ENCODE measurements at regions not wholly inside any gene's neighbourhood (a gene's known extent, or its start where the extent isn't known, plus 50 kb on each side); places are given as distances from the start of the nearest gene placed in this dataset.

- no peaks in the 10 kb centered on the region for H3K36me3 ChIP-seq (ENCODE audit: control insufficient read depth in 1 of 2, insufficient read depth in 2 of 2, low read length in 1 of 2)
- ATAC-seq (ENCODE audit: low FRiP score) (no peak), DNase-seq (no peak)
- no peaks in the 10 kb centered on the region for H3K9me3 ChIP-seq (ENCODE audit: control insufficient read depth, low read length)
- intact Hi-C loops (cut with DNase I): no loop called here
- H3K27ac ChIP-seq (ENCODE audit: low read depth in 1 of 2, low read length in 2 of 2): no peak overlapping the region
- no peak overlapping the region for H3K4me3 ChIP-seq (ENCODE audit: low read length in 2 of 2)
- no peaks in the 10 kb centered on the region for H3K27me3 ChIP-seq (ENCODE audit: control insufficient read depth in 1 of 2, insufficient read depth in 2 of 2, low read length in 1 of 2)
- no peaks in the 10 kb centered on the region for H3K4me1 ChIP-seq (ENCODE audit: control insufficient read depth in 1 of 2, insufficient read depth in 2 of 2, low read length in 2 of 2)
Measured at GRCh38 chr12:88251798-88252197, 109.7 kb downstream of the TMTC3 start.

GRCh38 chr12:88253371-88253978, 111.4 kb downstream of the TMTC3 start:
- no peaks in the 10 kb centered on the region for H3K9me3 ChIP-seq (ENCODE audit: control insufficient read depth, low read length)
- intact Hi-C loops (cut with DNase I): no loop called here
- no peak for DNase-seq
- H3K4me1 ChIP-seq (ENCODE audit: control insufficient read depth in 1 of 2, insufficient read depth in 2 of 2, low read length in 2 of 2): no peaks in the 10 kb centered on the region
- ATAC-seq (ENCODE audit: low FRiP score): no peak
- no peaks in the 10 kb centered on the region for H3K27me3 ChIP-seq (ENCODE audit: control insufficient read depth in 1 of 2, insufficient read depth in 2 of 2, low read length in 1 of 2)
- H3K4me3 ChIP-seq (ENCODE audit: low read length in 2 of 2): no peak overlapping the region
- no peaks in the 10 kb centered on the region for H3K36me3 ChIP-seq (ENCODE audit: control insufficient read depth in 1 of 2, insufficient read depth in 2 of 2, low read length in 1 of 2)
- no peak overlapping the region for H3K27ac ChIP-seq (ENCODE audit: low read depth in 1 of 2, low read length in 2 of 2)

GRCh38 chr12:88255224-88255623, 113.1 kb downstream of the TMTC3 start:
- 82 to 83% methylated on average over 2 of the region's 2 CpGs for whole genome bisulfite sequencing, 2 donors
- Histone ChIP-seq H3K27ac (ENCODE audit: low read depth in 1 of 2, low read length in 2 of 2) (no peak overlapping the region), H3K36me3 (ENCODE audit: control insufficient read depth in 1 of 2, insufficient read depth in 2 of 2, low read length in 1 of 2) (no peaks in the 10 kb centered on the region), H3K4me1 (ENCODE audit: control insufficient read depth in 1 of 2, insufficient read depth in 2 of 2, low read length in 2 of 2) (no peaks in the 10 kb centered on the region), H3K27me3 (ENCODE audit: control insufficient read depth in 1 of 2, insufficient read depth in 2 of 2, low read length in 1 of 2) (no peaks in the 10 kb centered on the region), H3K9me3 (ENCODE audit: control insufficient read depth, low read length) (no peaks in the 10 kb centered on the region), H3K4me3 (ENCODE audit: low read length in 2 of 2) (no peak overlapping the region)
- intact Hi-C loops (cut with DNase I): no loop called here
- no peak for DNase-seq
- no peak for ATAC-seq (ENCODE audit: low FRiP score)

- ATAC-seq (ENCODE audit: low FRiP score) (no peak), DNase-seq (no peak)
- H3K36me3 ChIP-seq (ENCODE audit: control insufficient read depth in 1 of 2, insufficient read depth in 2 of 2, low read length in 1 of 2): no peaks in the 10 kb centered on the region
- H3K4me1 ChIP-seq (ENCODE audit: control insufficient read depth in 1 of 2, insufficient read depth in 2 of 2, low read length in 2 of 2): no peaks in the 10 kb centered on the region
- intact Hi-C loops (cut with DNase I): no loop called here
- no peaks in the 10 kb centered on the region for H3K27me3 ChIP-seq (ENCODE audit: control insufficient read depth in 1 of 2, insufficient read depth in 2 of 2, low read length in 1 of 2)
- H3K4me3 ChIP-seq (ENCODE audit: low read length in 2 of 2): no peak overlapping the region
- no peak overlapping the region for H3K27ac ChIP-seq (ENCODE audit: low read depth in 1 of 2, low read length in 2 of 2)
- H3K9me3 ChIP-seq (ENCODE audit: control insufficient read depth, low read length): no peaks in the 10 kb centered on the region
Measured at GRCh38 chr12:88255847-88256246, 113.7 kb downstream of the TMTC3 start.

GRCh38 chr12:88258396-88258795, 116.3 kb downstream of the TMTC3 start:
- Histone ChIP-seq H3K4me1 (ENCODE audit: control insufficient read depth in 1 of 2, insufficient read depth in 2 of 2, low read length in 2 of 2) (no peaks in the 10 kb centered on the region), H3K27ac (ENCODE audit: low read depth in 1 of 2, low read length in 2 of 2) (no peak overlapping the region), H3K4me3 (ENCODE audit: low read length in 2 of 2) (no peak overlapping the region), H3K36me3 (ENCODE audit: control insufficient read depth in 1 of 2, insufficient read depth in 2 of 2, low read length in 1 of 2) (no peaks in the 10 kb centered on the region), H3K9me3 (ENCODE audit: control insufficient read depth, low read length) (no peaks in the 10 kb centered on the region), H3K27me3 (ENCODE audit: control insufficient read depth in 1 of 2, insufficient read depth in 2 of 2, low read length in 1 of 2) (no peaks in the 10 kb centered on the region)
- intact Hi-C loops (cut with DNase I): no loop called here
- DNase-seq (no peak), ATAC-seq (ENCODE audit: low FRiP score) (no peak)
- WGBS, 2 donors: 92 to 96% methylated on average over 2 of the region's 2 CpGs

GRCh38 chr12:88266806-88267360, 124.8 kb downstream of the TMTC3 start:
- Histone ChIP-seq H3K4me3 (ENCODE audit: low read length in 2 of 2) (no peak overlapping the region), H3K27me3 (ENCODE audit: control insufficient read depth in 1 of 2, insufficient read depth in 2 of 2, low read length in 1 of 2) (peaks cover 0 to 1% of the 10 kb centered on the region in 2 donors), H3K9me3 (ENCODE audit: control insufficient read depth, low read length) (no peaks in the 10 kb centered on the region), H3K36me3 (ENCODE audit: control insufficient read depth in 1 of 2, insufficient read depth in 2 of 2, low read length in 1 of 2) (no peaks in the 10 kb centered on the region), H3K4me1 (ENCODE audit: control insufficient read depth in 1 of 2, insufficient read depth in 2 of 2, low read length in 2 of 2) (no peaks in the 10 kb centered on the region), H3K27ac (ENCODE audit: low read depth in 1 of 2, low read length in 2 of 2) (no peak overlapping the region)
- no peak for DNase-seq
- no peak for ATAC-seq (ENCODE audit: low FRiP score)
- intact Hi-C loops (cut with DNase I): no loop called here
- 78 to 83% methylated on average over 2 of the region's 2 CpGs for WGBS, 2 donors

GRCh38 chr12:88267630-88268029, 125.5 kb downstream of the TMTC3 start:
- intact Hi-C loops (cut with DNase I): no loop called here
- Histone ChIP-seq H3K36me3 (ENCODE audit: control insufficient read depth in 1 of 2, insufficient read depth in 2 of 2, low read length in 1 of 2) (no peaks in the 10 kb centered on the region), H3K27me3 (ENCODE audit: control insufficient read depth in 1 of 2, insufficient read depth in 2 of 2, low read length in 1 of 2) (peaks cover 0 to 1% of the 10 kb centered on the region in 2 donors), H3K4me1 (ENCODE audit: control insufficient read depth in 1 of 2, insufficient read depth in 2 of 2, low read length in 2 of 2) (no peaks in the 10 kb centered on the region), H3K9me3 (ENCODE audit: control insufficient read depth, low read length) (peaks cover 2% of the 10 kb centered on the region), H3K4me3 (ENCODE audit: low read length in 2 of 2) (no peak overlapping the region), H3K27ac (ENCODE audit: low read depth in 1 of 2, low read length in 2 of 2) (no peak overlapping the region)
- WGBS, 2 donors: 55 to 62% methylated on average over 2 of the region's 2 CpGs
- ATAC-seq (ENCODE audit: low FRiP score) (no peak), DNase-seq (no peak)

- no peak overlapping the region for H3K4me3 ChIP-seq (ENCODE audit: low read length in 2 of 2)
- WGBS, 2 donors: 85 to 90% methylated on average over 4 of the region's 4 CpGs
- ATAC-seq (ENCODE audit: low FRiP score): no peak
Measured at GRCh38 chr12:88272456-88272855, 130.3 kb downstream of the TMTC3 start.

GRCh38 chr12:88273450-88273849, 131.3 kb downstream of the TMTC3 start:
- intact Hi-C loops (cut with DNase I): no loop called here
- H3K27me3 ChIP-seq (ENCODE audit: control insufficient read depth in 1 of 2, insufficient read depth in 2 of 2, low read length in 1 of 2): peaks cover 0 to 1% of the 10 kb centered on the region in 2 donors
- DNase-seq: no peak
- H3K9me3 ChIP-seq (ENCODE audit: control insufficient read depth, low read length): peaks cover 4% of the 10 kb centered on the region
- no peaks in the 10 kb centered on the region for H3K4me1 ChIP-seq (ENCODE audit: control insufficient read depth in 1 of 2, insufficient read depth in 2 of 2, low read length in 2 of 2)
- H3K4me3 ChIP-seq (ENCODE audit: low read length in 2 of 2): no peak overlapping the region
- 75 to 81% methylated on average over 2 of the region's 2 CpGs for whole genome bisulfite sequencing, 2 donors
- no peak overlapping the region for H3K27ac ChIP-seq (ENCODE audit: low read depth in 1 of 2, low read length in 2 of 2)
- ATAC-seq (ENCODE audit: low FRiP score): no peak
- H3K36me3 ChIP-seq (ENCODE audit: control insufficient read depth in 1 of 2, insufficient read depth in 2 of 2, low read length in 1 of 2): no peaks in the 10 kb centered on the region

More at GRCh38 chr12:88272456-88272855, 130.3 kb downstream of the TMTC3 start:
- Histone ChIP-seq H3K9me3 (ENCODE audit: control insufficient read depth, low read length) (peaks cover 4% of the 10 kb centered on the region), H3K27me3 (ENCODE audit: control insufficient read depth in 1 of 2, insufficient read depth in 2 of 2, low read length in 1 of 2) (peaks cover 0 to 1% of the 10 kb centered on the region in 2 donors), H3K36me3 (ENCODE audit: control insufficient read depth in 1 of 2, insufficient read depth in 2 of 2, low read length in 1 of 2) (no peaks in the 10 kb centered on the region), H3K4me1 (ENCODE audit: control insufficient read depth in 1 of 2, insufficient read depth in 2 of 2, low read length in 2 of 2) (no peaks in the 10 kb centered on the region), H3K27ac (ENCODE audit: low read depth in 1 of 2, low read length in 2 of 2) (no peak overlapping the region)
- DNase-seq: no peak
- intact Hi-C loops (cut with DNase I): no loop called here
